CD4-positive, alpha-beta T cell (primary cell): ENCODE measurements at regions not wholly inside any gene's neighbourhood (a gene's known extent, or its start where the extent isn't known, plus 50 kb on each side); places are given as distances from the start of the nearest gene placed in this dataset.

Experiments used
- ATAC-seq: fragments of 200-7000 bp; cut with Tn5 transposase; one replicate; pipeline ENCODE4 v1.10.0; 2022; ENCODE audit warnings: mild to moderate bottlenecking; ENCODE audit not compliant: poor library complexity
- CTCF ChIA-PET: fragments of 350-600 bp; sonication (Branson Sonifier 250); formaldehyde crosslinking; loops from one replicate; lab custom pipeline; 2021; ENCODE audit warnings: antibody characterized with exemption, inconsistent platforms; lab: Charles Lee
- POLR2A ChIA-PET: fragments of 350-600 bp; sonication (Branson Sonifier 250); formaldehyde crosslinking; loops from one replicate; lab custom pipeline; 2021; ENCODE audit warnings: antibody characterized with exemption, inconsistent platforms; lab: Charles Lee
- DNase-seq, 14 experiments: peaks; one replicate each; pipeline ENCODE4 v3.0.0-alpha.2; 2013 to 2020; ENCODE audit warnings: mixed read lengths in 2 of 14
- H3K27ac ChIP-seq, 2 donors: one replicate each; pipeline versions ENCODE4 v1.5.1 to v1.7.0; 2013; ENCODE audit warnings: low read length in 2 of 2, low read depth in 1 of 2, mild to moderate bottlenecking in 1 of 2
- H3K27me3 ChIP-seq, 2 experiments: 1 replicate in 1 of 2; 2 replicates in 1 of 2; pipeline versions ENCODE4 v1.6.1 to v1.7.0; 2013; ENCODE audit warnings: low read length in 2 of 2, control low read depth in 1 of 2, mild to moderate bottlenecking in 1 of 2, moderate library complexity in 1 of 2; ENCODE audit not compliant: insufficient read depth in 2 of 2, control insufficient read depth in 1 of 2
- H3K36me3 ChIP-seq: one replicate; pipeline ENCODE4 v1.6.1; 2013; ENCODE audit warnings: low read length, control low read depth; ENCODE audit not compliant: insufficient read depth
- H3K4me1 ChIP-seq: one replicate; pipeline ENCODE4 v1.6.1; 2013; ENCODE audit warnings: low read length, control low read depth; ENCODE audit not compliant: insufficient read depth
- H3K4me3 ChIP-seq: one replicate; pipeline ENCODE4 v1.5.1; 2013; ENCODE audit warnings: mild to moderate bottlenecking, low read length, moderate library complexity
- H3K9me3 ChIP-seq, 2 experiments: 1 replicate in 1 of 2; 2 replicates in 1 of 2; pipeline versions ENCODE4 v1.6.1 to v1.7.0; 2013; ENCODE audit warnings: low read length in 2 of 2, mild to moderate bottlenecking in 2 of 2, control low read depth in 1 of 2, moderate library complexity in 1 of 2; ENCODE audit not compliant: control insufficient read depth in 1 of 2, insufficient read depth in 1 of 2
- H3K27ac Mint-ChIP-seq: one replicate; pipeline ENCODE4 v1.8.0; 2020; ENCODE audit warnings: mixed read lengths
- H3K27me3 Mint-ChIP-seq: one replicate; pipeline ENCODE4 v1.8.0; 2021; ENCODE audit warnings: mixed read lengths
- H3K36me3 Mint-ChIP-seq: one replicate; pipeline ENCODE4 v1.8.0; 2021; ENCODE audit warnings: low read depth, mixed read lengths
- H3K4me1 Mint-ChIP-seq: one replicate; pipeline ENCODE4 v1.8.0; 2021; ENCODE audit warnings: low read depth, mixed read lengths
- H3K4me3 Mint-ChIP-seq: one replicate; pipeline ENCODE4 v1.8.0; 2020; ENCODE audit warnings: mild to moderate bottlenecking, mixed read lengths
- H3K9me3 Mint-ChIP-seq: one replicate; pipeline ENCODE4 v1.8.0; 2020; ENCODE audit warnings: mixed read lengths
- intact Hi-C, 2 experiments: fragments of 100-400 bp; cut with DNase I in 1 of 2; cut with micrococcal nuclease in 1 of 2; formaldehyde crosslinking; loops; one replicate each; pipeline versions ENCODE4 v1.15.1 to v1.9.0; 2023 to 2025; cut with DNase I, micrococcal nuclease
- TF ChIP-seq, protein P1 (sequence below): fragments of 200-600 bp; IDR thresholded peaks from one replicate; pipeline ENCODE4 v1.8.0; 2022; ENCODE audit warnings: antibody characterized with exemption, mild to moderate bottlenecking

DNA sequence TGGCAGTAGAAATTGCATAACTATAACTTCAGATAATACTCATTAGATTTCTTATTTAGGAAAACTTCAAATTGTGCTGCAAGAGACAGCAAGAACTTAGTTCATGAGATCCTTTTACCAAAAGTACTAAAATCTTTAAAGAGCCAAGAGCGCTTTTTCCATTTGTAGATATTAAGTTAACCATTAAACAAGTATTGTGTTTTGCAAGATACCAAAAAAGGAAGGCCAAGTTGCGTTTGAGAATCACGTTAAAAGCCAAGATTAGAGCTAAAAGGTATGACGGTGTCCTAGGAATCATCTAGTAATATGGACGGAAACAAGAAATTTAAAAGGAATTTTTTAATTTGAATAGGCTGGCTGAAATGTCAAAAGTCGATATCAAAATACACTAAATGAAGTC lies 361.3 kb upstream of the LYPLAL1 start:
- no peaks in the 10 kb centered on the region for H3K27me3 ChIP-seq
- H3K4me1 ChIP-seq: no peaks in the 10 kb centered on the region
- H3K4me3 ChIP-seq: no peak overlapping the region
- ChIA-PET POLR2A (no interaction called here), CTCF (no interaction called here)
- Mint-ChIP-seq H3K4me3 (no peak overlapping the region), H3K4me1 (no peaks in the 10 kb centered on the region), H3K36me3 (no peaks in the 10 kb centered on the region), H3K27ac (no peak overlapping the region), H3K27me3 (no peaks in the 10 kb centered on the region), H3K9me3 (peaks cover 5% of the 10 kb centered on the region)
- no peaks in the 10 kb centered on the region for H3K9me3 ChIP-seq
- no peak overlapping the region for H3K27ac ChIP-seq
- ATAC-seq: no peak
- intact Hi-C loops: no loop called here
- no peaks in the 10 kb centered on the region for H3K36me3 ChIP-seq
- TF ChIP-seq, protein P1, sequence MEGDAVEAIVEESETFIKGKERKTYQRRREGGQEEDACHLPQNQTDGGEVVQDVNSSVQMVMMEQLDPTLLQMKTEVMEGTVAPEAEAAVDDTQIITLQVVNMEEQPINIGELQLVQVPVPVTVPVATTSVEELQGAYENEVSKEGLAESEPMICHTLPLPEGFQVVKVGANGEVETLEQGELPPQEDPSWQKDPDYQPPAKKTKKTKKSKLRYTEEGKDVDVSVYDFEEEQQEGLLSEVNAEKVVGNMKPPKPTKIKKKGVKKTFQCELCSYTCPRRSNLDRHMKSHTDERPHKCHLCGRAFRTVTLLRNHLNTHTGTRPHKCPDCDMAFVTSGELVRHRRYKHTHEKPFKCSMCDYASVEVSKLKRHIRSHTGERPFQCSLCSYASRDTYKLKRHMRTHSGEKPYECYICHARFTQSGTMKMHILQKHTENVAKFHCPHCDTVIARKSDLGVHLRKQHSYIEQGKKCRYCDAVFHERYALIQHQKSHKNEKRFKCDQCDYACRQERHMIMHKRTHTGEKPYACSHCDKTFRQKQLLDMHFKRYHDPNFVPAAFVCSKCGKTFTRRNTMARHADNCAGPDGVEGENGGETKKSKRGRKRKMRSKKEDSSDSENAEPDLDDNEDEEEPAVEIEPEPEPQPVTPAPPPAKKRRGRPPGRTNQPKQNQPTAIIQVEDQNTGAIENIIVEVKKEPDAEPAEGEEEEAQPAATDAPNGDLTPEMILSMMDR: no peak
- no peak for DNase-seq

DNA sequence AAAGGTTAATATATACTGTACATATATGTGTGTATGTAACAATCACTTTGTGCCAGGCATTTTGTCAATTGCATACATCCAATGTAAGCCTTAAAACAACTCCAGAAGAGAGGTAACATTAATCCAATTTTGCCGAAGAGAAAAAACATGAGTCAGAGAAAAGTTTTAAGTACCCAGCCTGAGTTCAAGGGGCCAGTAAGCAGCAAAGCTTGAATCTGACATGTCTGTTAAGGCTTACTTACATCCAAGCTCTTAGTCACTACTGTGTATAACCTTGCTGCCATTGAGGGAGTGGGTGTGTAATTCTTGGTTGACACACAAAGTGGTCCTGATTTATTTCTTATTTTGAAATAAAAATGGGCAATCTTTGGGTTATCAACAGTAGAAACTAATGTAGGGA lies 360.4 kb upstream of the LYPLAL1 start:
- no peaks in the 10 kb centered on the region for H3K36me3 ChIP-seq
- no peaks in the 10 kb centered on the region for H3K9me3 ChIP-seq
- no peak for DNase-seq
- Mint-ChIP-seq H3K4me1 (no peaks in the 10 kb centered on the region), H3K27me3 (no peaks in the 10 kb centered on the region), H3K36me3 (no peaks in the 10 kb centered on the region), H3K27ac (no peak overlapping the region), H3K9me3 (peaks cover 3% of the 10 kb centered on the region), H3K4me3 (no peak overlapping the region)
- H3K4me1 ChIP-seq: no peaks in the 10 kb centered on the region
- ChIA-PET CTCF (no interaction called here), POLR2A (no interaction called here)
- intact Hi-C loops: no loop called here
- TF ChIP-seq, protein P1: no peak
- ATAC-seq: no peak
- H3K4me3 ChIP-seq: no peak overlapping the region
- no peak overlapping the region for H3K27ac ChIP-seq
- H3K27me3 ChIP-seq: no peaks in the 10 kb centered on the region

DNA sequence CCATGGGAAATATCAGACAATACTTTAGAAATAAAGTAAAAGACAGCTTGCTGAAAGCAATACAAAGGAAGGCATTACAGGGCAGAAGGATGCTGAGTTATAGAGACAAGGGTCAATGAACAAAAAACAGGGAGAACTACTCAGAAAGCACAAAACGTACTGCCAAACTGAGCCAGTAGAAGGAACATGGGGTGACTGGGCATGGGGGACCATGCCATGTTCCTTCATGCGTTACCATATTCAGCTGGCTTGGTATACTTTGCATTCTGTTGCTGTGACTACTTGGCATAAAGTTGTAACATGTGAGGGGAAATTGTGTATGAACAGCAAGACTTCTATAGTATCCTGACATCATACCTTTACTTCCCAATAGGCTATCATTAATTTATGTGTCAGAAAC lies 358.6 kb upstream of the LYPLAL1 start:
- no peaks in the 10 kb centered on the region for H3K9me3 ChIP-seq
- DNase-seq (no peak), ATAC-seq (no peak)
- POLR2A ChIA-PET: no interaction called here
- CTCF ChIA-PET: no interaction called here
- H3K27ac ChIP-seq: no peak overlapping the region
- Mint-ChIP-seq H3K27ac (no peak overlapping the region), H3K4me3 (no peak overlapping the region), H3K36me3 (no peaks in the 10 kb centered on the region), H3K9me3 (no peaks in the 10 kb centered on the region), H3K4me1 (no peaks in the 10 kb centered on the region), H3K27me3 (no peaks in the 10 kb centered on the region)
- H3K27me3 ChIP-seq: no peaks in the 10 kb centered on the region
- H3K4me3 ChIP-seq: no peak overlapping the region
- H3K36me3 ChIP-seq: no peaks in the 10 kb centered on the region
- H3K4me1 ChIP-seq: no peaks in the 10 kb centered on the region
- TF ChIP-seq, protein P1: no peak
- intact Hi-C loops: no loop called here
